Transverse colon (tissue), 3 donors: ENCODE measurements at regions not wholly inside any gene's neighbourhood (a gene's known extent, or its start where the extent isn't known, plus 50 kb on each side); places are given as distances from the start of the nearest gene placed in this dataset.

Source experiments
- POLR2A ChIP-seq: fragments of 450-650 bp; IDR thresholded peaks from one replicate; pipeline ENCODE4 v1.6.1; 2016; ENCODE audit warnings: antibody characterized with exemption, mild to moderate bottlenecking, moderate library complexity
- POLR2AphosphoS5 ChIP-seq, 3 donors: sonication (generic); formaldehyde crosslinking; IDR thresholded peaks; one replicate each; pipeline ENCODE4 v1.6.1; 2016; ENCODE audit warnings: antibody characterized with exemption in 3 of 3

- TF ChIP-seq POLR2A (no peak), POLR2AphosphoS5 (IDR thresholded peaks at IDR 0.05) (no peak)
These were observed 1490.2 kb upstream of the SLC39A10 start for GRCh38 chr2:194166818-194167217.
